Posterior vena cava (tissue), 2 donors: ENCODE measurements at regions not wholly inside any gene's neighbourhood (a gene's known extent, or its start where the extent isn't known, plus 50 kb on each side); places are given as distances from the start of the nearest gene placed in this dataset.
A peak's percentile ranks its signal among the peaks of the same experiment; 100 is the strongest.
"Not testable (repeated sequence)": the region's sequence is repeated elsewhere in the genome, so short reads cannot be mapped to it uniquely, and the experiment has no call there.

Experiments used
- DNase-seq: peaks from one replicate; pipeline ENCODE4 v3.0.0-alpha.2; 2020; ENCODE audit warnings: low spot score
- intact Hi-C, 2 donors: fragments of 100-400 bp; cut with DNase I; formaldehyde crosslinking; loops; one replicate each; pipeline versions ENCODE4 v1.14.1 to v1.14.2; 2022 to 2023
- donor health status: DM: yes; HTN: yes; CAD: no.
- donor health status: DM: yes; HTN: yes; CAD: no.

DNA sequence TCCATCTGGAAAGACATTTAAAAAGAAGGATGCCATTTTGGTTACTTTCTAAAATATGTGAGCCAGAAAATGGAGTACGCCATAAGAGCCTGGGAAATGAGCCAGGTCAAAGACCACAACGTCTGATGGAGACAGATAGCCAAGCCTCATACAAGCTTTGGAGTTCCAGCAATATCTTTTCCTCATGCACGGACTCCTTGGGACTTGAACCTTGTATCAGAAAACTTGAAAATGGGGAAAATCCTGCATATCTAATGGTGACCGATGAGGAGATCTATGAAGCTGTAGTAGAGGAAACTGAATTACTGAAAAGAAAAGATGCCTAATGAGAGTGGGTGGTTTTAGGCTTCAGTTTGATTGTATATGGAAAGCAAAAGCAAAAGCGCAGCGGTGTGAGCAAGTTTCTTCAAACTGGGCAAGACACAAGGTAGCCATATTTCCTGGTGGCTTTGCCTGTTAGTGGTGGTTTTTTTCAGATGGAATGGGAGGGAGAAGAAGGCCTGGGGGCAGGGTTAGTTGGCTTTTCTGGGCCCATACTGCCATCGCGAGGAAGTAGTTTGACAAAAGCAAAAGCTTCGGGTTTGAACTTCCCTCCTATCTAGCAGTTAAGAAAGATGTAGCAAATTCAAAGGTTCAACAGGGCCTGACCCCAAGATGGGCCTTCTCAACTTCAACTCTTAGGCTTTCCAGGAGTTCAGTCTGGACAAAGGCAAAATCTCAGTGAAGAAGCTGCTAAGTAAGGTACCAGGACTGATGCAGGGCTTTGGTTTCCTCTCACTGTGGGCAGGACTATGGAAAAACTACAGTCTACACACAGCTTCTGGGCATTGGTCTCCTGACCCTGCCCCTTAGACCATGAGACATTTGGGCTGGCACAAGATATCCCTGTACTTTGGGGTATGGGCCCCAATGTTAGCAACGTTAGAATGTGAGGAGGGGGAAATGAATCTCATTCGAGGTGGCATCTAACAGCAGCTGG is 210.0 kb upstream of the STK26 start:
- peak; percentile 88 for DNase-seq

DNA sequence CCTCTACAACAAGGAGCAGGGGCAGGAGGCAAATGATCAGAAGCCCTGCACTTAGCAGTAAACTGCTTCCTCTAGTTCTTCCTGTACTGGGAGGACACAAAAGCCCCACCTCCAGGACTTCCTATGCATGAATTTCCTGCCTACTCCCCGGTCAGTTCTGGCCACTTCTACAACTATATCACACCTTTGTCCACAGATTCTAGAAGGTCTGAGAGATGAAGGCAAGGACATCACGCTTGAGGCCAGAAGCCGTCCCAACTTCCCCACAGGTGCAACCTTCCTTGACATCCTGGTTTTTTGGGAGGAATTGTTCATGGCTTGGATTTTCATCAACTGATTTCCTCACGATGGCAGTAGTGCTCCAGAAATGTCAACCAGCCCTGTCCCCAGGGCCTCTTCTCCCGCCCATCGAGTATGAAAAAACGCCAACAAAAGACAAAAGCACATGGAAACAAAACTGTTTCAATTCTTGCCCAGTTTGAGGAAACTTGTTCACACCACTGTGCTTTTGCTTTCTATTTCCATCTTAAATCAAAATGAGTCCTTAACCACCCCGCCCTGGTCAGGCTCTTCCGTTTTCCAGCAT is 206.5 kb upstream of the STK26 start:
- DNase-seq, result no peak
- intact Hi-C loops, result loop anchor here in 1 of 2 donors (10.0 kb wide), 1 partner anchor 52 kb away; no protein-coding TSS in a partner anchor

More for the DNA sequence above, 210.0 kb upstream of the STK26 start:
- intact Hi-C loops, result loop anchor here in 1 of 2 donors (10.0 kb wide), 1 partner anchor 48 kb away; no protein-coding TSS in a partner anchor

DNA sequence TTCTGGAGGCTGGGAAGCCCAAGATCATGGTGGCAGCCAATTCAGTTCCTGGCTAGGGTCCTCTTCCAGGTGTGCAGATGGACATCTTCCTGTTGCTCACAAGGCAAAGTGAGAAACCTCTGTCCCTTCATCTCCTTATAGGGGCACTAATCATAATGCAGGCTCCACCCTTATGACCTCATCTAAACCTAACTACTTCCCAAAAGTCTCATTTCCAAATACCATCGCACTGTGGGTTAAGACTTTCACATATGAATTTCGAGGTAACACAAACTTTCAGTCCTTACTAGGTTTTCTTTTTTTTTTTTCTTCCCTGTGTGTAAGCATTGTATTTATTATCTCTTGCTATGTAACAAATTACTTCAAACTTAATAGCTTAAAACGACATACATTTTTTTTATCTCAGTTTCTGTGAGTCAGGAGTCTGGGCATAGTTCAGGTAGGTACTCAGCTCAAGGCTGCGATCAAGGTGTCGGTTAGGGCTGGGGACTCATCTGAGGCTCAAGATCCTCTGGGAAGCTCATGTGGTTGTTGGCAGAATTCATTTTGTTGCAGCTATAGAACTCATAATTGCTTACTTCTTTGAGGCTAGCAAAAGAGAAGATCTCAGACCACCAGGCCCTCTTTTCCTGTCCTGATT is 204.7 kb upstream of the STK26 start:
- DNase-seq, result no peak
- intact Hi-C loops, result loop anchor here in 1 of 2 donors (10.0 kb wide), 1 partner anchor 54 kb away; no protein-coding TSS in a partner anchor

DNA sequence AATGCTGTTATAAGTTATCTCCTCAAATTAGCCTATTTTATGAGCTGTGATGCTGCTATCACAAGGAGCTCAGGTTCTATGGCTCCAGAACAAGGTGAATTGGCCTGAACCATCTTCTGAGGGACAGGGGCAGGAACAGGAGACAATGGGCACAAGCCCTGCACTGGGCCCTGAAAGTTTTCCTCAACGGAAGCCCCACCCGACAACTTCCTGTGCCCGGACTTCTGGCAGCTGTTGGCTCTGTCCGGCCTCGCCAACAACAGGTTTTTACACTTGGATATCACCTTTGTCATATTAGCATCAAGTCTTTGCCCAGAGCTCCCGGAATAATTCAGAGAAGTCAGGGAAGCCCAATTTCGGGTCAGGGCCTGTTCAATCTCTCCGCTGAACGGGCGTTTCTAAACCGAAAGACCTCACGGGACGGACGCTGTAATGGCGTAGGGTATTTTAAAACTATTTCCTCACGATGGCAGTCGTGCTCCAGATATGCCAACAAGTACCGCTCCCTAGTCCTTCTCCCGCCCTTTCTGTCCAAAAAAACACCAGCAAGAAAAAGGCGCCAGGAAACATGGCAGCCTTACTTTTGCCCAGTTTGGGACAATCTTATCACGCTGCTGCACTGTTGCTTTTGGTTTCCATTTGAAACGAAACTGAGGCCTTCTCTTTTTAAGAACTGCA is 201.0 kb upstream of the STK26 start:
- intact Hi-C loops, result no loop called here
- DNase-seq, result no peak

DNA sequence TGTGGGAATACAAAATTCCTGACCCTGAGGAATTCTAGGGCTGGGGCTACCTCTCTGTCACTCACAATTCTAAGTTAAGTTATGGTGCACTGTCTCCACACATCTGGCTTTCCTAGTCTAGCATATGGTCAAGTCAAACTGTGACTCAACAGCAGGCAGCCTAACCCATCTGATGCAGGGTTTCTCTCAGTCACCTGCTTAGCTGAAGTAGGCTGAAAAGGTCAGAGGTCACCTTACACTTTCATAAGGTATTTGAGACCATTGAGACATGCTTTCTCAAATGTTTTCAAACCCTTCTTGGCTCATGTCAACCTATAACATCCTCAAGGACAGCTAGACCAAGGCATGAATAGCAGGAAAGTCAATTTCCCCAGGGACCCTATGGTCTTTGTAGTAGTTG is 196.5 kb upstream of the STK26 start:
- intact Hi-C loops, result no loop called here

DNA sequence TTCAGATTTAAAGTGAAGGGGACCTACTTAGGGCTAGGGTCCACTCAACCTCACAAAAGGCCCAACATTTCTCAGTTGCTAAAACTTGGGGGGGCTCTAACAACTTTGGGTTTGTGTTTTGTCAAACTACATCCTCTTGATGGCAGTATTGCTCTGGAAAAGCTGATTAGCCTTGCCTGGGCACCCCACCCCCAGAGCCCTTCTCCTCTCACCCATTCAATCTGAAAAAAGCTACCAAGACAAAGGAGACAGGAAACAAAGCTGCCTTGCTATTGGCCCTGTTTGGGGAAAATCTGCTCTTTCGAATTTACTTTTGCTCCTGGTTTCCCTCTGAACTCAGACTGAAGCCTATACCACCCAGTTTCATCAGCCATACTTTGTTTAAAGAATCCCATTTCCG is 195.2 kb upstream of the STK26 start:
- intact Hi-C loops, result no loop called here
- DNase-seq, result no peak

More for the DNA sequence above, 196.5 kb upstream of the STK26 start:
- no peak for DNase-seq

DNA sequence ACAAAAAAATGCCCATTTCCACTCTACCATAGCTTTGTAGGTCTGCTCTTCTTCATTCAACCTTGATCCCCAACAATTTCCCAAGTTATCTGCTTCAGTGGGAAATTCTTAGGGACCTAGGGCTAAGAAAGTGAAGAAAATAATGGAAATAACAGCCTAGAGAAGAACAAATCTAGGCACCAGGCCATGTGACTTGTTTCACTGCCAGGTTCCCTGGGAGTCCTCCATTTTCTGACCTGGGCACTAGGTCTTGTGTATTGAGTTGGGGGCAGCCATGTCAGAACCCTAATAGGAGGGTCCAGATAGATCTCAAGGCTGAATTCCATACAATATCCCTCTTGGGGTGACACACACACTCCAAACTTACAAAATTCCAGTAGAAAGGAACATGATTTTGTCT is 194.6 kb upstream of the STK26 start:
- no peak for DNase-seq
- intact Hi-C loops, result no loop called here

DNA sequence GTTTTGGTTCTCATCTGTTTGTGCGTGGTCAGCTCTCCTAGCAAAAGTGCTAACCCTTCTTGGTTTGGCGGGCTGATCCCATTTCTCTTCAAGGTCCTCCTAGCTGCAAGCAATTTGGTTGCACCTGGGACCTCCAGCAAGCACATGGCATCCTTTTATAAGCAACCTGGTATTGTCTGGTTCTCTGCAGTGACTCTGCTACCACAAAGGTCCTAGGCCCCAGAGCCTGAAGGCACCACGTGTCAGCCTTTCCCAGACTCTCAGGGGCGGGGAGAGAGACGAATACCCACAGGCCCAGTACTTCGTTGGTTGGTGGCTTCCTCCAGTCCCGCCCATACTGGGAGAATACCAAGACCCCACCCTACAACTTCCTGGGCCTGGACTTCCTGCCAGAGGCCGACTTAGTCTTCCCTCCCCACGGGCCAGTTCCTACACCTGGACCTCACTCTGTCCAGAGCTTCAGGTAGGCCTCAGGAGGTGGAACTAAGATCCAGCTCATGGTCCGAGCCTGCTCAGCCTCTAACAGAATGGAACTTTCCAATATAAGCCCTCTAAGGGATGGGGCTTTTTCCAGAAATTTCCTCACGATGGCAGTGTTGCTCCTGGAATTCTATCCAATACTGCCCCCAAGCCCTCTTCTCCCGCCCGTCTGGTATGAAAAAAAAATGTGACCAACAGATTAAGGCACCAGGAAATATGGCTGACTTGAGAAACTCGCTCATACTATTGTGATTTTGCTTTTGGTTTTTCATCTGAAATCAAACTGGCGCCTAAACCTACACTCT is 192.5 kb upstream of the STK26 start:
- DNase-seq, result peak; percentile 86
- intact Hi-C loops, result no loop called here

DNA sequence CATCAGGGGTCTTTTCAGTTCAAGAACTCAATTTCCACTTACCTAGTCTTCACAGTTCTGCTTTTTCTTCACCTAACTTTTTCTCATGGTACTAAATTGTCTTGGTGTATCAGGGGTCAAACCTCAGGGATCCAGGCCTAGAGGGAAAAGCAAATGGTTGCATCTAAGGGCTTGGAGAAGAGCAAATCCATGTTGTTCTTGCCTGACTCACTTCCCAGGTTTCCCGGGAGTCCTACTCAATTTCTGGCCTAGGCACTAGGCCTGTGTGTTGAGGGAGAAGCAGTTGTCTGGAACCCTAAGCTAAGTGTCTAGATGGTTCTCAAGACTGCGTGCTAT is 191.9 kb upstream of the STK26 start:
- intact Hi-C loops, result no loop called here

DNA sequence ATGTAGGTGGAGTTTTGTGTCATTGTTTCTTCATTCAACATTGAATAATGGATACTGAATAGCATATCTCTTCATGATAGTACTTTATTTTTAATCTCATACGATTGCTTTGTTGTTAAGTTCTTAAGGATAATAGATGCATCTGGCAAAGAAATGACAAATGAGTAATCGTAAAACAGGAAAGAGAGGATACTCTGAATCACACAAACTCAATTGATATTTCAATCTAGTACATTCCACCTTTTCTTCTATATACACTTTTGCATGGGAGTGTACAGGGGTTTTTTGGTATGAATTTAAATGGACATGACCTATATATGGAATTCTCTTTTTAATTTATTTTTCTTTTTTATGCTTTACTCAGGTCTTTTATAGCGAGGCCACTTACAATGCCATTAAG is 186.9 kb upstream of the STK26 start:
- intact Hi-C loops, result no loop called here
- no peak for DNase-seq

More for the DNA sequence above, 191.9 kb upstream of the STK26 start:
- no peak for DNase-seq

DNA sequence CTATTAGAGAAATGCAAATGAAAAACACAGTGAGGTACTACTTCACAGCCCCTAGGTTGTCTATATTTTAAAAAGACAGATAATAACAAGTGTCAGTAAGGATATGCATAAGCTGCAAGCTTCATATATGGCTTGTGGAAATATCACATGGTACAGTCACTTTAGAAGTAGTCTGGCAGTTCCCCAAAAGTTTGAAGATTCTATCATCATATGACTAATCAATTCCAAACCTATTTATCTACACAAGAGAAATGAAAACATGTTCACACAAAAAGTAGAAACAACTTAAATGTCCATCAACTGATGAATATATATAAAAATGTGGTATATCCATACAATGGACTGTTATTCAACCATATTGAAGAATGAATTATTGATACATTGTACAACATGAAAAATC is 185.8 kb upstream of the STK26 start:
- intact Hi-C loops, result no loop called here
- DNase-seq, result no peak

DNA sequence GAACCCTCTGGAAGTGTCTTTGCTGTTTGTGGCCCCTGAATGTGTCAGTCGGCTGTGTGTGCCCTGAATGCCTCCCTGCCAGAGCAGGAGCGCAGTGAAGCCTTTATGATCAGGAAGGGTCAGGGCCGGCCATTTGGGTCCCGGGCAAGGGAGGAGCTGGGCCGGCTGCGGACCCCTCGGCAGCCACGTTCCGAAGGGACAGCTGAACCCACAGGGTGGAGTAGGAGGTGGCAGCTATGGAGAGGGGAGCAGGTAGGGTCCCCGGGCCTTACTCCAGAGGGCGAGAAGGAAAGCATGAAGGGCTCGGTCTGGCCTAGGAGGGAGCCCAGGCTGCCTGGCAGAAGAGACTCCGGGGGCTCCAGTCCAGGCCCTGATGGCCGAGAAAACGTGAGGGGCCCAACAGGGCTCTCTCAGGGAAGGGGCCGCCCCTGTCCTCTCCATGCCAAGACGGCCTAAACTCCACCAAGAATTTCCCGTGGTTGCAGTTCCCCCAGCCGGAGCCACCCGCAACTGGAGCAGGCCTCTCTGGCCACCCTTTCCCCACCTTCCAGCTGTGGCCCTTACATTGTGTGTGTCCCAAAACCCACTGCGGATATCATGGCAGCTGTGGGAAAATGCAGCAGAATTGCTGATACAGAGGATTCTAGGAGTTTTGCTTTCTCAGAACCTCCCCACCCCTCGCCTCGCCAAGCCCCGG is 182.2 kb upstream of the STK26 start:
- intact Hi-C loops, result no loop called here
- DNase-seq, result no peak

DNA sequence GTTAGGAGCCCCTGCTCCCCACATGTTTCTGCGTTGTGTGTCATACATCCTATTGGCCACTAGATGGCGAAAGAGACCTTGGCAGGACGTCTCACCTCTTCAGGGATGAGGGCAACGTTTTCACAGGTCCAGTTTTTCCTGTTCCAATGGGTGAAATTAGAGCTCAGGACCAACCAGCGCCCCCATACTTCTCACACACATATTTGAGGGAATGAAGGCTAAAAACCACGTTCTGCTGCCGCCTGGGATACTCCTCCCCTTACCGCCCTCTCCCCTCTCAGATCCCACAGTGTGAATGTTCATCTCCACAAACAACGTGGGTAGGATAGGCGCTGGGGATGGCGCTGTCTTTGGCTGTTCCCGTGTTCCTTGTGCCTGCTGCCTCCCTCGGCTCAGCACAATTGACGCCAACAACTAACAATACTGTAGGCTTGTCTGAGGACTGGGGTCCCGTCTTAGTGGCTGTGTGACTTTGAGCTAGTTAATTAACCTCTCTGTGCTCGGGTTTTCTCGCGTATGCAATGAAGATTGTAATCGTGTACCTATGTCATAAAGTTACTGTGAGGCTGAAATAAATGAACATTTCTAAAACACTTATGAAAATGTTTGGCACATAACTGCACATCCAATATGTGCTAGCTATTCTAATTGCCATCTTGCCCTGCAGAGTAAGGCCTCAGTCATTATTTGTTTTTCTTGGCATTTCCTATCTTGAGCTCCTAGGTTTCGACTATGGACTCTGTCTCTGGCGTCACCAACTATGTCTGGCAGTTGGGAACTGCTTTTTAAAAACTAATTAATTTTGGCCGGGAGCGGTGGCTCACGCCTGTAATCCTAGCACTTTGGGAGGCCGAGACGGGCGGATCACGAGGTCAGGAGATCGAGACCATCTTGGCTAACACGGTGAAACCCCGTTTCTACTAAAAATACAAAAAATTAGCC is 181.3 kb upstream of the STK26 start:
- no peak for DNase-seq
- intact Hi-C loops, result no loop called here

DNA sequence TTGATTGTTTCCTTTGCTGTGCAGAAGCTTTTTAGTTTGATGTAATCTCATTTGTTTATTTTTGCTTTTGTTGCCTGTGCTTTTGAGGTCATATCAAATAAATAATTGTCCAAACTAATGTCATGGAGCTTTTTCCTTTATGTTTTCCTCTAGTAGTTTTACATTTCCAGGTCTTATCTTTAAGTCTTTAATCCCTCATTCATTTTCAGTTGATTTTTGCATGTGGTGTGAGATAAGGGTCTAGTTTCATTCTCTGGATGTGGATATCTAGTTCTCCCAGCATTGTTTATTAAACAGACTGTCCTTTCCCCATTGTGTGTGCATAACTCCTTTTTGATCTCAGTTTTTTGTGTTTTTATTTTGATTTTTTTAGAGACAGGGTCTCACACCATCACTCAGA is 179.1 kb upstream of the STK26 start:
- DNase-seq, result no peak
- intact Hi-C loops, result no loop called here

DNA sequence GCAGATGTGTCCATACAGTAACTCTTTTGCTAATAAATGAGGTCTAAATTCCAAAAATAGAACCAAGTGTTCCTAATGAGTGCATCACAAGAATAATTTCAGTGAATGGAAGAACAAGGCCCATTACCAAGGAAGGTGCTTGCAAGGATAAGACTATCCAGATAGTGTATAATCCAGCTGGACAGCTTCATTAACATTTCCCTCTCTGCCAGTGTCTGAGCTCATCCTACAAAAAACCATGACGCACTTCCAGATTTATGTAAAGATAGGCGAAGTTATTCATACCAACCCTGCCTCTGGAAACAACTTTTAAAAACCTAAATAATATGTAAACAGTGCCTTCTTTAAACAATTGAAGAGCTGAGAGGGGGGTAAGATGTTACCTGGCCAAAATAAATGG is 177.9 kb upstream of the STK26 start:
- intact Hi-C loops, result no loop called here
- DNase-seq, result no peak

DNA sequence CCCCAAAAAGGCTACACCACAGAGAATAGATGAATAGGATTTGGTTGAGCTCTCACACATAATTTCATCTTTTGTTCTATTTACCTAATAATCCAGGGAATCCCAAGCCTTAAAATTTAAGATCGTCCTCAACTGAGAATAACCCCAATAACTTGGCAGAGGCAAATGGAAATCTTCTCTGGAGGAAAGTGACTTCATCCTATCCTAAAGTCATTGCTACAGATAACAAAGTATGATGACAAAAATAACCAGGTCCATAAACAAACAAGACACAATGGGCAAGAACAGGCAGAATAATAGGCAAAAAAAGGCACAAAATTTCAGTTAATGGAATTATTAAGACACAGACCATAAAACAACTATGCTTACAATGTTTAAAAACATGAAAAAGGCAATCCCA is 177.3 kb upstream of the STK26 start:
- intact Hi-C loops, result no loop called here
- no peak for DNase-seq

DNA sequence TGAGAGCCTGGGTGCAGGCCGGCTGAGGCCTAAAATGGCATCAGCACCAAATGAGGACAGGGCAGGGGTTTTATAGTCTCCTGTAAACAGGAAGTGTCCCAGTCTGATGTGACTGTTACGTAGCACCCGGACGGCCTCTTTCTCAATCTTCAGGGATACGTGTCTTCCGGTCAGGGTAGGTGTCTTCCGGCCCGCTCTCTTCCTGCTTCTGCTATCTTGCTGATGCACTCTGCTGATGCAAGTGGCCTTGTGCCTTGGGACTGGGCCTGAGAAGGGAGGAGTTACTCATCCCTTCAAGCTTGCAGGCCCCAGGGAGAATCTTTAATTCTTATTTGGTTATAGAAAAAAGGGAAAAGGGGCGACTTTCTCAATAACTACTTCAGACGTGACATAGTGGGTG is 172.1 kb upstream of the STK26 start:
- intact Hi-C loops, DNase-seq: not testable (repeated sequence)
